ENCODE measurements at regions not wholly inside any gene's neighbourhood (a gene's known extent, or its start where the extent isn't known, plus 50 kb on each side); places are given as distances from the start of the nearest gene placed in this dataset.

DNA sequence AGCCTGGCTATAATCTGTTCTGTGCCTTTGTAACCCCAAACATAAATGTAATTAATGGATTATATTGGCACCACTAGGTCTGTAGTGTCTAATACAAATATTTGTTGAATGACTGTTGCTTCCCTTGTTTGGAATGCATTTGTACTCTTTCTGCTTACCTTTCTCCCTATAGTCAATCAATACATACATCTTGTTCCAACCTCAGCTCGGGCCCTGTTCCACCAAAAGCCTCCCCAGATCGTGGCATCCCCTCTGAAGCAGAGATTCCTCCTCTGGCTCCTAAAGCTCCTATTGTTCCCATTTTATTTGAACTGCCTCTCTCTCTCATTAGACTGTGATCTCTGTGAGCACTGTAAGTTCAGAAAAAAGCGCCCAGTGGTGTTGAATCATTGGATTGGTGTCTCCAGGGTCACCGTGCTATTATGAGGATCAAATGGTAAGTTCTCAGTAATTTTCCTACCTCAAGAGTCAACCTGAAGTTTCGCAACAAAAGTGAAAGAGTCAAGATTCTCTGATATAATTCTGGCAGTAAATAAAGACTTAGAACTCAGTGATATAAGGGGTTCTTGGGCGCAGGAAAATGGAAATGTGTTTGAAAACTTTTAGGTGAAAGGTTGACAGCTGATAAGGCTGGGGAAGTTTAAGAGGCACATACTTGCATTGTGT, 151.5 kb downstream of the KLF5 start:
- TF ChIP-seq ZFP3 (CRISPR knock-in tag; IDR thresholded peaks at IDR 0.05) (no peak), RARB (CRISPR knock-in tag; IDR thresholded peaks at IDR 0.05) (no peak), TCF4 (CRISPR knock-in tag; IDR thresholded peaks at IDR 0.05; ENCODE audit: borderline replicate concordance) (no peak), OSR1 (CRISPR knock-in tag; IDR thresholded peaks at IDR 0.05) (no peak), ZNF565 (CRISPR knock-in tag; conservative IDR thresholded peaks at IDR 0.05; ENCODE audit: low read depth) (no peak), SNAI2 (CRISPR knock-in tag; IDR thresholded peaks at IDR 0.05) (no peak), BACH2 (CRISPR knock-in tag; IDR thresholded peaks at IDR 0.05; ENCODE audit: borderline replicate concordance) (no peak), CSDC2 (CRISPR knock-in tag; IDR thresholded peaks at IDR 0.05) (no peak), ESRRG (CRISPR knock-in tag; IDR thresholded peaks at IDR 0.05) (no peak)
- TF ChIP-seq, protein P1, sequence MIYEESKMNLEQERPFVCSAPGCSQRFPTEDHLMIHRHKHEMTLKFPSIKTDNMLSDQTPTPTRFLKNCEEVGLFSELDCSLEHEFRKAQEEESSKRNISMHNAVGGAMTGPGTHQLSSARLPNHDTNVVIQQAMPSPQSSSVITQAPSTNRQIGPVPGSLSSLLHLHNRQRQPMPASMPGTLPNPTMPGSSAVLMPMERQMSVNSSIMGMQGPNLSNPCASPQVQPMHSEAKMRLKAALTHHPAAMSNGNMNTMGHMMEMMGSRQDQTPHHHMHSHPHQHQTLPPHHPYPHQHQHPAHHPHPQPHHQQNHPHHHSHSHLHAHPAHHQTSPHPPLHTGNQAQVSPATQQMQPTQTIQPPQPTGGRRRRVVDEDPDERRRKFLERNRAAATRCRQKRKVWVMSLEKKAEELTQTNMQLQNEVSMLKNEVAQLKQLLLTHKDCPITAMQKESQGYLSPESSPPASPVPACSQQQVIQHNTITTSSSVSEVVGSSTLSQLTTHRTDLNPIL (CRISPR knock-in tag; IDR thresholded peaks at IDR 0.05; ENCODE audit: low read depth), result no peak
- TF ChIP-seq, protein P2, sequence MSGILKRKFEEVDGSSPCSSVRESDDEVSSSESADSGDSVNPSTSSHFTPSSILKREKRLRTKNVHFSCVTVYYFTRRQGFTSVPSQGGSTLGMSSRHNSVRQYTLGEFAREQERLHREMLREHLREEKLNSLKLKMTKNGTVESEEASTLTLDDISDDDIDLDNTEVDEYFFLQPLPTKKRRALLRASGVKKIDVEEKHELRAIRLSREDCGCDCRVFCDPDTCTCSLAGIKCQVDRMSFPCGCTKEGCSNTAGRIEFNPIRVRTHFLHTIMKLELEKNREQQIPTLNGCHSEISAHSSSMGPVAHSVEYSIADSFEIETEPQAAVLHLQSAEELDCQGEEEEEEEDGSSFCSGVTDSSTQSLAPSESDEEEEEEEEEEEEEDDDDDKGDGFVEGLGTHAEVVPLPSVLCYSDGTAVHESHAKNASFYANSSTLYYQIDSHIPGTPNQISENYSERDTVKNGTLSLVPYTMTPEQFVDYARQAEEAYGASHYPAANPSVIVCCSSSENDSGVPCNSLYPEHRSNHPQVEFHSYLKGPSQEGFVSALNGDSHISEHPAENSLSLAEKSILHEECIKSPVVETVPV (CRISPR knock-in tag; IDR thresholded peaks at IDR 0.05), result no peak
- ATAC-seq, result no peak

DNA sequence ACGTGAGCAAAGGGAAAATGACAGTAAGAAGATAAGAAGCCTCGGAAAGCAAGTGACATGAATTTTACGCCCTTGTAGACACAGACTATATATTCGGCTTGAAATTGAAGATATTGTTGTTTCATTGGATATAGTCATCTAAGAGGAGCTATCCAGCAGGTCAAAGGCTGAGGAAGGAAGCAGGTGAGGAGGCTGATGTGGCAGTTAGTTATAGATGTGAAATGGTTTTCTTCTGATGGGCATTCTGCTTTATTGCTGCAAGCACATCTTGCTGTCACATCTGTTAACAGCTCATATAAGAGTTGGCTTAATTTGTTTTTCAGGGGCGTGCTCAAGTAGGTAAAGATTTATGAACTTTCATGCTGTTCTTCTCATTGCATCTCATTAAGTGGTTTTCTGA, 146.1 kb downstream of the KLF5 start:
- ATAC-seq, result no peak
- TF ChIP-seq ISL1 (CRISPR knock-in tag; IDR thresholded peaks at IDR 0.05) (no peak), ESRRG (CRISPR knock-in tag; IDR thresholded peaks at IDR 0.05) (no peak), RARB (CRISPR knock-in tag; IDR thresholded peaks at IDR 0.05) (no peak), PPARA (CRISPR knock-in tag; IDR thresholded peaks at IDR 0.05; ENCODE audit: borderline replicate concordance) (no peak), SNAI2 (CRISPR knock-in tag; IDR thresholded peaks at IDR 0.05) (no peak), GLIS3 (CRISPR knock-in tag; IDR thresholded peaks at IDR 0.05) (no peak), TOX (CRISPR knock-in tag; IDR thresholded peaks at IDR 0.05; ENCODE audit: borderline replicate concordance) (no peak), BACH2 (CRISPR knock-in tag; IDR thresholded peaks at IDR 0.05; ENCODE audit: borderline replicate concordance) (no peak), ZC3H10 (CRISPR knock-in tag; IDR thresholded peaks at IDR 0.05) (no peak), TCF4 (CRISPR knock-in tag; IDR thresholded peaks at IDR 0.05; ENCODE audit: borderline replicate concordance) (no peak), ZNF565 (CRISPR knock-in tag; conservative IDR thresholded peaks at IDR 0.05; ENCODE audit: low read depth) (no peak), ZFP30 (CRISPR knock-in tag; IDR thresholded peaks at IDR 0.05) (no peak), ARNTL (CRISPR knock-in tag; IDR thresholded peaks at IDR 0.05; ENCODE audit: borderline replicate concordance, low read depth) (no peak), OSR1 (CRISPR knock-in tag; IDR thresholded peaks at IDR 0.05) (no peak), CSDC2 (CRISPR knock-in tag; IDR thresholded peaks at IDR 0.05) (no peak)
- TF ChIP-seq, protein P1 (CRISPR knock-in tag; IDR thresholded peaks at IDR 0.05; ENCODE audit: low read depth), result no peak
- TF ChIP-seq, protein P2 (CRISPR knock-in tag; IDR thresholded peaks at IDR 0.05), result no peak
- TF ChIP-seq, protein P3, sequence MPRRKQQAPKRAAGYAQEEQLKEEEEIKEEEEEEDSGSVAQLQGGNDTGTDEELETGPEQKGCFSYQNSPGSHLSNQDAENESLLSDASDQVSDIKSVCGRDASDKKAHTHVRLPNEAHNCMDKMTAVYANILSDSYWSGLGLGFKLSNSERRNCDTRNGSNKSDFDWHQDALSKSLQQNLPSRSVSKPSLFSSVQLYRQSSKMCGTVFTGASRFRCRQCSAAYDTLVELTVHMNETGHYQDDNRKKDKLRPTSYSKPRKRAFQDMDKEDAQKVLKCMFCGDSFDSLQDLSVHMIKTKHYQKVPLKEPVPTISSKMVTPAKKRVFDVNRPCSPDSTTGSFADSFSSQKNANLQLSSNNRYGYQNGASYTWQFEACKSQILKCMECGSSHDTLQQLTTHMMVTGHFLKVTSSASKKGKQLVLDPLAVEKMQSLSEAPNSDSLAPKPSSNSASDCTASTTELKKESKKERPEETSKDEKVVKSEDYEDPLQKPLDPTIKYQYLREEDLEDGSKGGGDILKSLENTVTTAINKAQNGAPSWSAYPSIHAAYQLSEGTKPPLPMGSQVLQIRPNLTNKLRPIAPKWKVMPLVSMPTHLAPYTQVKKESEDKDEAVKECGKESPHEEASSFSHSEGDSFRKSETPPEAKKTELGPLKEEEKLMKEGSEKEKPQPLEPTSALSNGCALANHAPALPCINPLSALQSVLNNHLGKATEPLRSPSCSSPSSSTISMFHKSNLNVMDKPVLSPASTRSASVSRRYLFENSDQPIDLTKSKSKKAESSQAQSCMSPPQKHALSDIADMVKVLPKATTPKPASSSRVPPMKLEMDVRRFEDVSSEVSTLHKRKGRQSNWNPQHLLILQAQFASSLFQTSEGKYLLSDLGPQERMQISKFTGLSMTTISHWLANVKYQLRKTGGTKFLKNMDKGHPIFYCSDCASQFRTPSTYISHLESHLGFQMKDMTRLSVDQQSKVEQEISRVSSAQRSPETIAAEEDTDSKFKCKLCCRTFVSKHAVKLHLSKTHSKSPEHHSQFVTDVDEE (CRISPR knock-in tag; IDR thresholded peaks at IDR 0.05), result no peak
- TF ChIP-seq, protein P4, sequence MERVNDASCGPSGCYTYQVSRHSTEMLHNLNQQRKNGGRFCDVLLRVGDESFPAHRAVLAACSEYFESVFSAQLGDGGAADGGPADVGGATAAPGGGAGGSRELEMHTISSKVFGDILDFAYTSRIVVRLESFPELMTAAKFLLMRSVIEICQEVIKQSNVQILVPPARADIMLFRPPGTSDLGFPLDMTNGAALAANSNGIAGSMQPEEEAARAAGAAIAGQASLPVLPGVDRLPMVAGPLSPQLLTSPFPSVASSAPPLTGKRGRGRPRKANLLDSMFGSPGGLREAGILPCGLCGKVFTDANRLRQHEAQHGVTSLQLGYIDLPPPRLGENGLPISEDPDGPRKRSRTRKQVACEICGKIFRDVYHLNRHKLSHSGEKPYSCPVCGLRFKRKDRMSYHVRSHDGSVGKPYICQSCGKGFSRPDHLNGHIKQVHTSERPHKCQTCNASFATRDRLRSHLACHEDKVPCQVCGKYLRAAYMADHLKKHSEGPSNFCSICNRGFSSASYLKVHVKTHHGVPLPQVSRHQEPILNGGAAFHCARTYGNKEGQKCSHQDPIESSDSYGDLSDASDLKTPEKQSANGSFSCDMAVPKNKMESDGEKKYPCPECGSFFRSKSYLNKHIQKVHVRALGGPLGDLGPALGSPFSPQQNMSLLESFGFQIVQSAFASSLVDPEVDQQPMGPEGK (CRISPR knock-in tag; IDR thresholded peaks at IDR 0.05; ENCODE audit: borderline replicate concordance), result no peak
